Colonic mucosa (tissue), 4 donors: ENCODE measurements at regions not wholly inside any gene's neighbourhood (a gene's known extent, or its start where the extent isn't known, plus 50 kb on each side); places are given as distances from the start of the nearest gene placed in this dataset.

Experiments used
- DNase-seq: peaks from one replicate; pipeline ENCODE4 v3.0.0-alpha.2; 2020
- H3K27ac ChIP-seq: fragments of 200-600 bp; one replicate; pipeline ENCODE4 v1.8.0; 2021
- H3K27me3 ChIP-seq: fragments of 200-600 bp; one replicate; pipeline ENCODE4 v1.8.0; 2021
- H3K36me3 ChIP-seq: fragments of 200-600 bp; one replicate; pipeline ENCODE4 v1.8.0; 2021
- H3K4me1 ChIP-seq: fragments of 200-600 bp; one replicate; pipeline ENCODE4 v1.8.0; 2021; ENCODE audit warnings: mild to moderate bottlenecking
- H3K4me3 ChIP-seq: fragments of 200-600 bp; one replicate; pipeline ENCODE4 v1.8.0; 2021
- H3K9ac ChIP-seq, 2 donors: one replicate each; pipeline ENCODE4 v1.7.0; 2013; ENCODE audit warnings: control low read depth in 2 of 2, low read depth in 2 of 2, low read length in 2 of 2
- H3K9me3 ChIP-seq: fragments of 200-600 bp; one replicate; pipeline ENCODE4 v1.8.0; 2021
- CTCF ChIP-seq: fragments of 200-600 bp; IDR thresholded peaks from one replicate; pipeline ENCODE4 v1.8.0; 2022; ENCODE audit warnings: antibody characterized with exemption, mild to moderate bottlenecking
- intact Hi-C: fragments of 100-400 bp; cut with DNase I; formaldehyde crosslinking; loops from one replicate; pipeline ENCODE4 v1.14.1; 2022
- donor health status: healthy.
- donor health status: DM: no; HTN: no; CAD: no.
- donor health status: DM: no; HTN: no; CAD: no.

GRCh38 chr5:8943301-8943700, 602.6 kb downstream of the SEMA5A start:
- no peaks in the 10 kb centered on the region for H3K36me3 ChIP-seq
- H3K27ac ChIP-seq = no peak overlapping the region
- no peaks in the 10 kb centered on the region for H3K4me1 ChIP-seq
- H3K27me3 ChIP-seq = no peaks in the 10 kb centered on the region
- H3K9me3 ChIP-seq = no peaks in the 10 kb centered on the region
- TF ChIP-seq CTCF = no peak
- no peak overlapping the region for H3K9ac ChIP-seq
- no peak for DNase-seq
- intact Hi-C loops = no loop called here
- H3K4me3 ChIP-seq = no peak overlapping the region

GRCh38 chr5:8944005-8944404, 601.9 kb downstream of the SEMA5A start:
- no peaks in the 10 kb centered on the region for H3K27me3 ChIP-seq
- H3K9me3 ChIP-seq = no peaks in the 10 kb centered on the region
- TF ChIP-seq CTCF = no peak
- H3K36me3 ChIP-seq = no peaks in the 10 kb centered on the region
- no peaks in the 10 kb centered on the region for H3K4me1 ChIP-seq
- no peak overlapping the region for H3K4me3 ChIP-seq
- no peak overlapping the region for H3K27ac ChIP-seq
- intact Hi-C loops = no loop called here
- no peak overlapping the region for H3K9ac ChIP-seq
- no peak for DNase-seq

- intact Hi-C loops = no loop called here
- H3K27ac ChIP-seq = no peak overlapping the region
- H3K9me3 ChIP-seq = no peaks in the 10 kb centered on the region
- no peaks in the 10 kb centered on the region for H3K27me3 ChIP-seq
- TF ChIP-seq CTCF = no peak
- no peaks in the 10 kb centered on the region for H3K36me3 ChIP-seq
- no peak overlapping the region for H3K9ac ChIP-seq
- H3K4me1 ChIP-seq = no peaks in the 10 kb centered on the region
- H3K4me3 ChIP-seq = no peak overlapping the region
- DNase-seq = no peak
Measured at GRCh38 chr5:8945972-8946371, 599.9 kb downstream of the SEMA5A start.

- Histone ChIP-seq H3K27ac (no peak overlapping the region), H3K36me3 (no peaks in the 10 kb centered on the region), H3K4me1 (no peaks in the 10 kb centered on the region), H3K9ac (no peak overlapping the region), H3K9me3 (no peaks in the 10 kb centered on the region), H3K4me3 (no peak overlapping the region), H3K27me3 (no peaks in the 10 kb centered on the region)
- no peak for TF ChIP-seq CTCF
- intact Hi-C loops = no loop called here
- DNase-seq = no peak
Measured at GRCh38 chr5:8949908-8950307, 596.0 kb downstream of the SEMA5A start.

- Histone ChIP-seq H3K27ac (no peak overlapping the region), H3K9ac (no peak overlapping the region), H3K36me3 (no peaks in the 10 kb centered on the region), H3K4me1 (no peaks in the 10 kb centered on the region), H3K4me3 (no peak overlapping the region), H3K27me3 (no peaks in the 10 kb centered on the region), H3K9me3 (no peaks in the 10 kb centered on the region)
- TF ChIP-seq CTCF = no peak
- intact Hi-C loops = no loop called here
- DNase-seq = no peak
Measured at GRCh38 chr5:8952147-8952546, 593.7 kb downstream of the SEMA5A start.

GRCh38 chr5:8953016-8953415, 592.9 kb downstream of the SEMA5A start:
- Histone ChIP-seq H3K4me1 (no peaks in the 10 kb centered on the region), H3K27me3 (no peaks in the 10 kb centered on the region), H3K36me3 (no peaks in the 10 kb centered on the region), H3K27ac (no peak overlapping the region), H3K9me3 (no peaks in the 10 kb centered on the region), H3K4me3 (no peak overlapping the region), H3K9ac (no peak overlapping the region)
- intact Hi-C loops = no loop called here
- TF ChIP-seq CTCF = no peak
- DNase-seq = no peak
